CD8-positive, alpha-beta memory T cell (primary cell): ENCODE measurements at regions not wholly inside any gene's neighbourhood (a gene's known extent, or its start where the extent isn't known, plus 50 kb on each side); places are given as distances from the start of the nearest gene placed in this dataset.

Experiments used
- CTCF ChIA-PET: fragments of 350-600 bp; sonication (Branson Sonifier 250); formaldehyde crosslinking; loops from one replicate; lab custom pipeline; 2021; ENCODE audit warnings: antibody characterized with exemption; lab: Charles Lee
- POLR2A ChIA-PET: fragments of 350-600 bp; sonication (Branson Sonifier 250); formaldehyde crosslinking; loops from one replicate; lab custom pipeline; 2021; ENCODE audit warnings: antibody characterized with exemption; lab: Charles Lee
- DNase-seq, 5 donors: peaks; one replicate each; pipeline versions ENCODE4 v3.0.0 to v3.0.0-alpha.2; 2020 to 2022; ENCODE audit warnings: mixed read lengths in 1 of 5
- H3K27ac ChIP-seq: one replicate; pipeline ENCODE4 v1.7.0; 2013; ENCODE audit warnings: low read depth, mild to moderate bottlenecking, low read length, moderate library complexity
- H3K27me3 ChIP-seq: 2 replicates; pipeline ENCODE4 v1.7.0; 2013; ENCODE audit warnings: low read length, mild to moderate bottlenecking; ENCODE audit not compliant: insufficient read depth, poor library complexity, severe bottlenecking
- H3K36me3 ChIP-seq: 2 replicates; pipeline ENCODE4 v1.7.0; 2013; ENCODE audit warnings: mild to moderate bottlenecking, low read length, moderate library complexity; ENCODE audit not compliant: insufficient read depth
- H3K4me1 ChIP-seq: 2 replicates; pipeline ENCODE4 v1.7.0; 2013; ENCODE audit warnings: mild to moderate bottlenecking, low read length, moderate library complexity; ENCODE audit not compliant: insufficient read depth
- H3K4me3 ChIP-seq: 2 replicates; pipeline ENCODE4 v1.7.0; 2013; ENCODE audit warnings: mild to moderate bottlenecking, low read length
- H3K9me3 ChIP-seq: 2 replicates; pipeline ENCODE4 v1.7.0; 2013; ENCODE audit warnings: mild to moderate bottlenecking, low read length
- H3K27ac Mint-ChIP-seq, 8 donors: one replicate each; pipeline ENCODE4 v1.8.0; 2020 to 2021; ENCODE audit warnings: mixed read lengths in 8 of 8, mild to moderate bottlenecking in 6 of 8, inconsistent platforms in 3 of 8, moderate library complexity in 3 of 8
- H3K27me3 Mint-ChIP-seq, 2 donors: one replicate each; pipeline ENCODE4 v1.8.0; 2020 to 2021; ENCODE audit warnings: mixed read lengths in 2 of 2, mild to moderate bottlenecking in 1 of 2, moderate library complexity in 1 of 2
- H3K36me3 Mint-ChIP-seq, 3 donors: one replicate each; pipeline ENCODE4 v1.8.0; 2020 to 2021; ENCODE audit warnings: mixed read lengths in 3 of 3, inconsistent platforms in 1 of 3, mild to moderate bottlenecking in 1 of 3
- H3K4me1 Mint-ChIP-seq, 3 donors: one replicate each; pipeline ENCODE4 v1.8.0; 2020 to 2021; ENCODE audit warnings: mixed read lengths in 3 of 3, inconsistent platforms in 1 of 3, mild to moderate bottlenecking in 1 of 3
- H3K4me3 Mint-ChIP-seq, 7 donors: one replicate each; pipeline ENCODE4 v1.8.0; 2020 to 2021; ENCODE audit warnings: mixed read lengths in 7 of 7, mild to moderate bottlenecking in 6 of 7, moderate library complexity in 4 of 7, inconsistent platforms in 2 of 7
- H3K9me3 Mint-ChIP-seq, 5 donors: one replicate each; pipeline ENCODE4 v1.8.0; 2020 to 2022; ENCODE audit warnings: mixed read lengths in 5 of 5, mild to moderate bottlenecking in 3 of 5, moderate library complexity in 2 of 5, inconsistent platforms in 1 of 5

GRCh38 chr20:52612046-52612632 lies 360.0 kb upstream of the TSHZ2 start:
- no peaks in the 10 kb centered on the region for H3K9me3 ChIP-seq
- Mint-ChIP-seq H3K4me3 (no peak overlapping the region), H3K27ac (no peak overlapping the region), H3K4me1 (no peaks in the 10 kb centered on the region), H3K36me3 (peaks cover 0 to 2% (median 0%) of the 10 kb centered on the region in 3 donors), H3K9me3 (peaks cover 0 to 4% (median 0%) of the 10 kb centered on the region in 5 donors), H3K27me3 (peaks cover 2 to 43% of the 10 kb centered on the region in 2 donors)
- no peaks in the 10 kb centered on the region for H3K4me1 ChIP-seq
- CTCF ChIA-PET: no interaction called here
- no peaks in the 10 kb centered on the region for H3K36me3 ChIP-seq
- no peak for DNase-seq
- no peak overlapping the region for H3K27ac ChIP-seq
- POLR2A ChIA-PET: no interaction called here
- no peaks in the 10 kb centered on the region for H3K27me3 ChIP-seq
- no peak overlapping the region for H3K4me3 ChIP-seq

GRCh38 chr20:52610749-52611148 lies 361.4 kb upstream of the TSHZ2 start:
- Mint-ChIP-seq H3K4me3 (no peak overlapping the region), H3K9me3 (peaks cover 0 to 4% (median 0%) of the 10 kb centered on the region in 5 donors), H3K4me1 (no peaks in the 10 kb centered on the region), H3K27me3 (peaks cover 6 to 39% of the 10 kb centered on the region in 2 donors), H3K36me3 (no peaks in the 10 kb centered on the region), H3K27ac (no peak overlapping the region)
- no peak for DNase-seq
- Histone ChIP-seq H3K36me3 (no peaks in the 10 kb centered on the region), H3K4me1 (no peaks in the 10 kb centered on the region), H3K9me3 (no peaks in the 10 kb centered on the region), H3K27me3 (no peaks in the 10 kb centered on the region), H3K27ac (no peak overlapping the region), H3K4me3 (no peak overlapping the region)
- ChIA-PET CTCF (no interaction called here), POLR2A (no interaction called here)

- Mint-ChIP-seq H3K4me1 (peaks cover 0 to 4% (median 0%) of the 10 kb centered on the region in 3 donors), H3K9me3 (no peaks in the 10 kb centered on the region), H3K4me3 (no peak overlapping the region), H3K27me3 (peaks cover 0 to 30% of the 10 kb centered on the region in 2 donors), H3K27ac (no peak overlapping the region), H3K36me3 (no peaks in the 10 kb centered on the region)
- Histone ChIP-seq H3K36me3 (no peaks in the 10 kb centered on the region), H3K4me3 (no peak overlapping the region), H3K27ac (no peak overlapping the region), H3K9me3 (no peaks in the 10 kb centered on the region), H3K4me1 (no peaks in the 10 kb centered on the region), H3K27me3 (peaks cover 3% of the 10 kb centered on the region)
- POLR2A ChIA-PET: no interaction called here
- DNase-seq: no peak
- CTCF ChIA-PET: no interaction called here
Measured at GRCh38 chr20:52601295-52601971, 370.7 kb upstream of the TSHZ2 start.

- H3K27me3 ChIP-seq: no peaks in the 10 kb centered on the region
- no peak for DNase-seq
- no peaks in the 10 kb centered on the region for H3K9me3 Mint-ChIP-seq
- no peaks in the 10 kb centered on the region for H3K36me3 ChIP-seq
- H3K4me1 ChIP-seq: no peaks in the 10 kb centered on the region
- H3K9me3 ChIP-seq: no peaks in the 10 kb centered on the region
- ChIA-PET CTCF (interaction anchor here (1.3 kb wide), 1 partner anchor 9 kb away, joined by 3 read pairs; no protein-coding TSS in a partner anchor), POLR2A (no interaction called here)
- H3K27me3 Mint-ChIP-seq: peaks cover 0 to 4% of the 10 kb centered on the region in 2 donors
- H3K27ac Mint-ChIP-seq: no peak overlapping the region
- H3K4me3 Mint-ChIP-seq: no peak overlapping the region
- H3K4me1 Mint-ChIP-seq: peaks cover 0 to 4% (median 0%) of the 10 kb centered on the region in 3 donors
- H3K4me3 ChIP-seq: no peak overlapping the region
- H3K36me3 Mint-ChIP-seq: no peaks in the 10 kb centered on the region
- no peak overlapping the region for H3K27ac ChIP-seq
Measured at GRCh38 chr20:52596256-52596655, 375.9 kb upstream of the TSHZ2 start.

- Mint-ChIP-seq H3K4me3 (no peak overlapping the region), H3K36me3 (no peaks in the 10 kb centered on the region), H3K9me3 (no peaks in the 10 kb centered on the region), H3K27ac (no peak overlapping the region), H3K4me1 (peaks cover 0 to 1% (median 0%) of the 10 kb centered on the region in 3 donors), H3K27me3 (peaks cover 0 to 4% of the 10 kb centered on the region in 2 donors)
- Histone ChIP-seq H3K36me3 (no peaks in the 10 kb centered on the region), H3K27ac (no peak overlapping the region), H3K4me3 (no peak overlapping the region), H3K4me1 (no peaks in the 10 kb centered on the region), H3K9me3 (no peaks in the 10 kb centered on the region), H3K27me3 (no peaks in the 10 kb centered on the region)
- POLR2A ChIA-PET: no interaction called here
- DNase-seq: no peak
- CTCF ChIA-PET: no interaction called here
Measured at GRCh38 chr20:52595518-52595917, 376.6 kb upstream of the TSHZ2 start.

GRCh38 chr20:52593654-52594053 lies 378.5 kb upstream of the TSHZ2 start:
- Histone ChIP-seq H3K27ac (no peak overlapping the region), H3K9me3 (no peaks in the 10 kb centered on the region), H3K4me3 (no peak overlapping the region), H3K27me3 (no peaks in the 10 kb centered on the region), H3K36me3 (no peaks in the 10 kb centered on the region), H3K4me1 (no peaks in the 10 kb centered on the region)
- POLR2A ChIA-PET: no interaction called here
- no peaks in the 10 kb centered on the region for H3K9me3 Mint-ChIP-seq
- no peak for DNase-seq
- CTCF ChIA-PET: no interaction called here
- H3K36me3 Mint-ChIP-seq: no peaks in the 10 kb centered on the region
- H3K27me3 Mint-ChIP-seq: peaks cover 0 to 4% of the 10 kb centered on the region in 2 donors
- H3K27ac Mint-ChIP-seq: no peak overlapping the region
- H3K4me3 Mint-ChIP-seq: no peak overlapping the region
- H3K4me1 Mint-ChIP-seq: no peaks in the 10 kb centered on the region

- Histone ChIP-seq H3K9me3 (no peaks in the 10 kb centered on the region), H3K36me3 (no peaks in the 10 kb centered on the region), H3K27me3 (no peaks in the 10 kb centered on the region), H3K4me1 (no peaks in the 10 kb centered on the region), H3K4me3 (no peak overlapping the region), H3K27ac (no peak overlapping the region)
- no peak for DNase-seq
- CTCF ChIA-PET: no interaction called here
- Mint-ChIP-seq H3K36me3 (no peaks in the 10 kb centered on the region), H3K9me3 (no peaks in the 10 kb centered on the region), H3K27me3 (peaks cover 0 to 4% of the 10 kb centered on the region in 2 donors), H3K27ac (no peak overlapping the region), H3K4me1 (no peaks in the 10 kb centered on the region), H3K4me3 (no peak overlapping the region)
- POLR2A ChIA-PET: no interaction called here
Measured at GRCh38 chr20:52592567-52592966, 379.6 kb upstream of the TSHZ2 start.

- Histone ChIP-seq H3K27ac (no peak overlapping the region), H3K4me3 (no peak overlapping the region), H3K36me3 (no peaks in the 10 kb centered on the region), H3K27me3 (no peaks in the 10 kb centered on the region), H3K9me3 (no peaks in the 10 kb centered on the region), H3K4me1 (no peaks in the 10 kb centered on the region)
- DNase-seq: no peak
- no peak overlapping the region for H3K27ac Mint-ChIP-seq
- H3K27me3 Mint-ChIP-seq: peaks cover 0 to 5% of the 10 kb centered on the region in 2 donors
- H3K9me3 Mint-ChIP-seq: no peaks in the 10 kb centered on the region
- H3K4me3 Mint-ChIP-seq: no peak overlapping the region
- ChIA-PET POLR2A (no interaction called here), CTCF (no interaction called here)
- H3K4me1 Mint-ChIP-seq: no peaks in the 10 kb centered on the region
- no peaks in the 10 kb centered on the region for H3K36me3 Mint-ChIP-seq
Measured at GRCh38 chr20:52590100-52590499, 382.1 kb upstream of the TSHZ2 start.
